A673 (cell line): ENCODE measurements at regions not wholly inside any gene's neighbourhood (a gene's known extent, or its start where the extent isn't known, plus 50 kb on each side); places are given as distances from the start of the nearest gene placed in this dataset.

ENCODE experiments used
- BruUV-seq: library from RNA; stranded (reverse); fragments of 400-500 nt; replicated peaks from 2 replicates; lab custom pipeline; 2021; lab: Mats Ljungman, UMichigan
- CTCF ChIA-PET: fragments of 300-600 bp; sonication (Branson Sonifier 250); formaldehyde crosslinking; loops from one replicate; lab custom pipeline; 2022; ENCODE audit warnings: antibody characterized with exemption; lab: Charles Lee
- POLR2A ChIA-PET: fragments of 300-600 bp; sonication (Branson Sonifier 250); formaldehyde crosslinking; loops from one replicate; lab custom pipeline; 2022; ENCODE audit warnings: antibody characterized with exemption; ENCODE audit not compliant: low non-redundant PET; lab: Charles Lee
- DNase-seq: peaks from one replicate; pipeline ENCODE4 v3.0.0-alpha.2; 2015; ENCODE audit warnings: low spot score
- H3K27ac ChIP-seq: fragments of 200-600 bp; sonication (generic); 2 replicates; pipeline ENCODE4 v1.5.1; 2016; ENCODE audit warnings: mixed run types, low read depth, mild to moderate bottlenecking, mixed read lengths, antibody characterized with exemption, low read length; ENCODE audit not compliant: poor library complexity, severe bottlenecking
- H3K27me3 ChIP-seq: fragments of 200-600 bp; sonication (generic); replicated peaks from 2 replicates; pipeline ENCODE4 v1.6.1; 2017; ENCODE audit warnings: mixed run types, low read depth, mild to moderate bottlenecking, mixed read lengths, antibody characterized with exemption, low read length; ENCODE audit not compliant: insufficient read depth, poor library complexity
- H3K36me3 ChIP-seq: fragments of 200-600 bp; sonication (generic); 2 replicates; pipeline ENCODE4 v1.6.1; 2016; ENCODE audit warnings: mixed run types, mild to moderate bottlenecking, mixed read lengths, antibody characterized with exemption, low read length; ENCODE audit not compliant: insufficient read depth, poor library complexity, severe bottlenecking
- H3K4me1 ChIP-seq: fragments of 200-600 bp; sonication (generic); 2 replicates; pipeline ENCODE4 v1.6.1; 2017; ENCODE audit warnings: mixed run types, mild to moderate bottlenecking, mixed read lengths, antibody characterized with exemption, low read length; ENCODE audit not compliant: insufficient read depth, poor library complexity, severe bottlenecking
- H3K4me3 ChIP-seq: fragments of 200-600 bp; sonication (generic); 2 replicates; pipeline ENCODE4 v1.5.1; 2016; ENCODE audit warnings: low read depth, mixed run types, mild to moderate bottlenecking, mixed read lengths, low read length; ENCODE audit not compliant: poor library complexity, severe bottlenecking
- H3K9me3 ChIP-seq: fragments of 200-600 bp; sonication (generic); 2 replicates; pipeline ENCODE4 v1.6.1; 2016; ENCODE audit warnings: mixed run types, low read depth, mild to moderate bottlenecking, mixed read lengths, antibody characterized with exemption, low read length; ENCODE audit not compliant: poor library complexity, severe bottlenecking
- EZH2 ChIP-seq: fragments of 200-600 bp; sonication (generic); IDR thresholded peaks from 2 replicates; pipeline ENCODE4 v1.6.1; 2017; ENCODE audit warnings: borderline replicate concordance, low read depth, mild to moderate bottlenecking, mixed read lengths, antibody characterized with exemption, low read length; ENCODE audit not compliant: poor library complexity, severe bottlenecking
- intact Hi-C: fragments of 100-400 bp; cut with micrococcal nuclease; formaldehyde crosslinking; loops from one replicate; pipeline ENCODE4 v1.10.0; 2022; ENCODE audit not compliant: unreplicated experiment
- TF ChIP-seq, protein P1 (sequence below): fragments of 300-800, 200-600 bp; sonication (generic); conservative IDR thresholded peaks from 2 replicates; pipeline ENCODE4 v1.5.1; 2017; ENCODE audit warnings: low read depth, mild to moderate bottlenecking, antibody characterized with exemption, low read length, moderate library complexity, mixed read lengths

DNA sequence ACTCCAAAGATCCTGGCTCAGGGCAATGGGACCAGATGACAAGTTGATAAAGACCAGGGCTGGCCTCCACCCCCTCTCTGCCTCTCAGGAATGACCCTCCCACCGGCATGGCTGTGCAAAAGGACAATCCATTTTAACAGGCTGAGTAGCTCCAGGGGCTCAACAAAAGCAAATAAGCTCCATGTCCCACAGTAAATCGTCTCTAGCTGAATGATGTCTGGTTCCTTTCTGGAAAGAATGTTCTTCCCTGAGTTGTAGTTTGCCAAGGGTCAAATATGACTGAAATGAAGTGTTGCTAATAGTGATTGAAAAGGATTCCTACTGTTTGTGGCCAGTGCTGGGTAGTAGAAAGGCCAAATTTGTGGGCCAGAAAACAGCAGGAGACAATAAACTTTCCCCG lies 434.4 kb upstream of the ETAA1 start:
- intact Hi-C loops, result no loop called here
- BruUV-seq, result no TSS peak
- ChIA-PET CTCF (interaction anchor here (0.6 kb wide), 1 partner anchor 712 kb away, joined by 3 read pairs; no protein-coding TSS in a partner anchor), POLR2A (no interaction called here)
- no peak overlapping the region for H3K27ac ChIP-seq
- DNase-seq, result no peak
- no peaks in the 10 kb centered on the region for H3K4me1 ChIP-seq
- no peaks in the 10 kb centered on the region for H3K27me3 ChIP-seq
- no peaks in the 10 kb centered on the region for H3K36me3 ChIP-seq
- H3K4me3 ChIP-seq, result no peak overlapping the region
- TF ChIP-seq, protein P1, sequence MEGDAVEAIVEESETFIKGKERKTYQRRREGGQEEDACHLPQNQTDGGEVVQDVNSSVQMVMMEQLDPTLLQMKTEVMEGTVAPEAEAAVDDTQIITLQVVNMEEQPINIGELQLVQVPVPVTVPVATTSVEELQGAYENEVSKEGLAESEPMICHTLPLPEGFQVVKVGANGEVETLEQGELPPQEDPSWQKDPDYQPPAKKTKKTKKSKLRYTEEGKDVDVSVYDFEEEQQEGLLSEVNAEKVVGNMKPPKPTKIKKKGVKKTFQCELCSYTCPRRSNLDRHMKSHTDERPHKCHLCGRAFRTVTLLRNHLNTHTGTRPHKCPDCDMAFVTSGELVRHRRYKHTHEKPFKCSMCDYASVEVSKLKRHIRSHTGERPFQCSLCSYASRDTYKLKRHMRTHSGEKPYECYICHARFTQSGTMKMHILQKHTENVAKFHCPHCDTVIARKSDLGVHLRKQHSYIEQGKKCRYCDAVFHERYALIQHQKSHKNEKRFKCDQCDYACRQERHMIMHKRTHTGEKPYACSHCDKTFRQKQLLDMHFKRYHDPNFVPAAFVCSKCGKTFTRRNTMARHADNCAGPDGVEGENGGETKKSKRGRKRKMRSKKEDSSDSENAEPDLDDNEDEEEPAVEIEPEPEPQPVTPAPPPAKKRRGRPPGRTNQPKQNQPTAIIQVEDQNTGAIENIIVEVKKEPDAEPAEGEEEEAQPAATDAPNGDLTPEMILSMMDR, result no peak
- no peak for TF ChIP-seq EZH2
- no peaks in the 10 kb centered on the region for H3K9me3 ChIP-seq

DNA sequence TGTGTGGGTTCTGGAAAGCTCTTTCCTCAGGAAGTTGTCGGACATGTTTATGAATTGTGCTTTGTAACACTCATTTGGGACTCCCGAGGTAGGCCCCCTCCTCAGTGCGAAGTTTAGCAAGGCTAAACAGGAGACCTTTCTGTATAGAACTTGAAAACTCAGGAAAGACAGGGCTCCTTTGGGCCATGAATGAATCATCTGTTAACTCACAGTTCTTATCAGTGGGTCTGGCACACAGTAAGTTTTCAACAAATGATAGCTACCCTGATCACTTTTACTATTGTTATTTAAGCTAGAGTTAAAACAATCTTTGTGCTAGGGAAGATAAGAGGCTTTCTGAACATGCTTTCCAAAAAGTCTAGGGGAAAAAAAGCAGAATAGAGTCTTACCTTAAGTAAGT lies 430.5 kb upstream of the ETAA1 start:
- ChIA-PET CTCF (no interaction called here), POLR2A (no interaction called here)
- TF ChIP-seq, protein P1, result no peak
- TF ChIP-seq EZH2, result no peak
- no peak for DNase-seq
- no TSS peak for BruUV-seq
- Histone ChIP-seq H3K27me3 (no peaks in the 10 kb centered on the region), H3K36me3 (no peaks in the 10 kb centered on the region), H3K9me3 (no peaks in the 10 kb centered on the region), H3K4me1 (no peaks in the 10 kb centered on the region), H3K27ac (no peak overlapping the region), H3K4me3 (no peak overlapping the region)
- intact Hi-C loops, result no loop called here

DNA sequence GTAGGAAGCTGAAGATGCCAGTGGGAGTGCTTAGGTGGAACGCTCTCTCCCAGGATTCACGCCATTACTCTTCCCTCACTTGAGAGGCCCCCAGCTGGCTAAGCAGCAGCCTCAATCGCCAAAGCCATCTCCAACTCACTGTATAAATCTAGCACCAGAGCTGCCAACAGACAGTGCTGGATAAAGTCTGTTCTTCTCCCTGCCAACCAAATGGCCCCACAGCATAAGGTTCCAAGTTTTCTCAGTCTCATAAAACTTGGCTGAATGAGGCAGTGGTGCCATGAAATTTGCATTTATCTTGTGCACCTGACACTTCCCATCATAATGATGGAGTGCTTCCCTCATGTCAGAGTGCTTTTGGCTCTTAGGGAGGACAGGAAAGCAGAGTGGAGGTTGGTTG lies 428.2 kb upstream of the ETAA1 start:
- Histone ChIP-seq H3K9me3 (no peaks in the 10 kb centered on the region), H3K36me3 (no peaks in the 10 kb centered on the region), H3K4me3 (no peak overlapping the region), H3K4me1 (no peaks in the 10 kb centered on the region), H3K27me3 (no peaks in the 10 kb centered on the region), H3K27ac (no peak overlapping the region)
- ChIA-PET CTCF (no interaction called here), POLR2A (interaction anchor here (0.6 kb wide), 1 partner anchor 38 kb away, joined by 8 read pairs; no protein-coding TSS in a partner anchor)
- intact Hi-C loops, result no loop called here
- TF ChIP-seq, protein P1, result no peak
- TF ChIP-seq EZH2, result no peak
- DNase-seq, result no peak
- BruUV-seq, result no TSS peak
